ENCODE measurements at regions not wholly inside any gene's neighbourhood (a gene's known extent, or its start where the extent isn't known, plus 50 kb on each side); places are given as distances from the start of the nearest gene placed in this dataset.
A peak's percentile ranks its signal among the peaks of the same experiment; 100 is the strongest.
"Not testable (repeated sequence)": the region's sequence is repeated elsewhere in the genome, so short reads cannot be mapped to it uniquely, and the experiment has no call there.

GRCh38 chr5:124530916-124531315 is 215.5 kb downstream of the ZNF608 start:
- Histone ChIP-seq H3K9me3 (no peaks in the 10 kb centered on the region), H3K4me1 (ENCODE audit: low read depth) (no peaks in the 10 kb centered on the region), H3K4me3 (no peak overlapping the region), H3K36me3 (ENCODE audit: low read depth) (no peaks in the 10 kb centered on the region)
- TF ChIP-seq CTCF (IDR thresholded peaks at IDR 0.05): no peak
- ATAC-seq (no peak), DNase-seq (no peak)
- intact Hi-C loops (cut with DNase I, micrococcal nuclease): no loop called here

GRCh38 chr5:124528838-124529237 is 217.6 kb downstream of the ZNF608 start:
- Histone ChIP-seq H3K9me3 (no peaks in the 10 kb centered on the region), H3K4me1 (ENCODE audit: low read depth) (no peaks in the 10 kb centered on the region), H3K4me3 (no peak overlapping the region), H3K36me3 (ENCODE audit: low read depth) (no peaks in the 10 kb centered on the region)
- ATAC-seq: no peak
- TF ChIP-seq CTCF (IDR thresholded peaks at IDR 0.05): no peak
- intact Hi-C loops (cut with DNase I, micrococcal nuclease): no loop called here
- DNase-seq: no peak

GRCh38 chr5:124527220-124527991 is 219.0 kb downstream of the ZNF608 start:
- intact Hi-C loops (cut with DNase I, micrococcal nuclease): no loop called here
- Histone ChIP-seq H3K36me3 (ENCODE audit: low read depth) (no peaks in the 10 kb centered on the region), H3K4me1 (ENCODE audit: low read depth) (no peaks in the 10 kb centered on the region), H3K9me3 (no peaks in the 10 kb centered on the region), H3K4me3 (no peak overlapping the region)
- TF ChIP-seq CTCF (IDR thresholded peaks at IDR 0.05): no peak
- ATAC-seq (peak; percentile 98), DNase-seq (peak in 2 of 3 donors; percentile 30 to 40)

DNA sequence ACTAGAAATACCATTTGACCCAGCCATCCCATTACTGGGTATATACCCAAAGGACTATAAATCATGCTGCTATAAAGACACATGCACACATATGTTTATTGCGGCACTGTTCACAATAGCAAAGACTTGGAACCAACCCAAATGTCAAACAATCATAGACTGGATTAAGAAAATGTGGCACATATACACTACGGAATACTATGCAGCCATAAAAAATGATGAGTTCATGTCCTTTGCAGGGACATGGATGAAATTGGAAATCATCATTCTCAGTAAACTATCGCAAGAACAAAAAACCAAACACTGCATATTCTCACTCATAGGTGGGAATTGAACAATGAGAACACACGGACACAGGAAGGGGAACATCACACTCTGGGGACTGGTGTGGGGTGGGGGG is 220.4 kb downstream of the ZNF608 start:
- H3K36me3 ChIP-seq (ENCODE audit: low read depth); H3K4me1 ChIP-seq (ENCODE audit: low read depth); H3K9me3 ChIP-seq; intact Hi-C loops (cut with DNase I, micrococcal nuclease); ATAC-seq; DNase-seq; H3K4me3 ChIP-seq: not testable (repeated sequence)

DNA sequence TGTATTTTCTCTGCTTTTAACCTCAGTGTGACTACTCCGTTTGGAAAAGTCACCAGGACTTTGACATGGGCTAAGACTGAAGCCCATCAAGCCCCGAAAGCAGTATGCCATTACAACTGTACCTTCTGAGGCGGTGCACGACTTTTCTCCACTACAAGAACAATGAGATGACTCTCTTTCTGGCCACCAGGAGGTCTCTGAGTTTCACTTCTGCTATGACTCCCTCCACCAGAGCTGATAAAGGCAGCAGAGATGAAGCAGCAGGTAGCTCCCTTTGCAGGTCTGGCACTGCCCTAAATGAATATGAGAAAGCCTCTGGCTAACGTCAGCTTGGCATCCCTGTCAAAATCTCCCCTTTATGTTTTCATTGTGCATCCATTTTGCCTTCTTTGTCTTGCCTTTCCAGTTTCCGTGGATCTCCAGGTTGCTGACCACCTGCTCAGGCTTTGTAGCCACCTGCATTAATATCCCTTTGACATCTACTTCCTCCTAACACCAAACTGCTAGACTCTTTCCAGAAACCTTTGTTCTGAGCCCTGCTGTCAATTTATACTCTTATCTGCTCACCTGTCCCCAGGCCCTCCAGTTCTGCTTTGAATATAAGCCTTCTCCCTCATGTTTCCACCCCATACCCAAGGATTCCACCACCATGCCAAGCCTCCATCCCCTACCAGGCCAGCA is 221.7 kb downstream of the ZNF608 start:
- intact Hi-C loops (cut with DNase I, micrococcal nuclease): no loop called here
- Histone ChIP-seq H3K36me3 (ENCODE audit: low read depth) (no peaks in the 10 kb centered on the region), H3K4me3 (no peak overlapping the region), H3K4me1 (ENCODE audit: low read depth) (no peaks in the 10 kb centered on the region), H3K9me3 (no peaks in the 10 kb centered on the region)
- no peak for ATAC-seq
- TF ChIP-seq CTCF (IDR thresholded peaks at IDR 0.05): no peak
- DNase-seq: no peak

DNA sequence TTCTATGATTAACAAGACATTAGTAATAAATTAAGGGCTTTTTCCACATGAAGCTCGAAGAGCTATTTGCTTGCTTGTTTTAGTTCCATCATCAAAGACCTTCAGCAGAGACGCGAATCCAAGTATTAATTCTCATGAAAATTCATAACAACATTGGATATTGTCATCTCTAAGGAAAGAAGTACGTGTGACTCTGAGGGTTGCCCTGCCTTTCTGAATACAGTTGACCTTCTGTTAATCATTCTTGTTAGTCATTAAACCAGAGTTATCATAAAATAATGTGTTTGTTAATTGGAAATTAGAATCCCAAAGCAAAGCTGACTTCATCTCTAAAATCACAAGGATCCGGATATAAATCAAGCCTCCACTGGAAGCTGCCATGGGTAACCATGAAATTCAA is 222.5 kb downstream of the ZNF608 start:
- DNase-seq (no peak), ATAC-seq (no peak)
- intact Hi-C loops (cut with DNase I, micrococcal nuclease): no loop called here
- Histone ChIP-seq H3K9me3 (no peaks in the 10 kb centered on the region), H3K36me3 (ENCODE audit: low read depth) (no peaks in the 10 kb centered on the region), H3K4me3 (no peak overlapping the region), H3K4me1 (ENCODE audit: low read depth) (no peaks in the 10 kb centered on the region)
- no peak for TF ChIP-seq CTCF (IDR thresholded peaks at IDR 0.05)

Measured in mucosa of descending colon (tissue), 3 donors.